HUES64 (cell line): ENCODE measurements at regions not wholly inside any gene's neighbourhood (a gene's known extent, or its start where the extent isn't known, plus 50 kb on each side); places are given as distances from the start of the nearest gene placed in this dataset.
"Not testable (repeated sequence)": the region's sequence is repeated elsewhere in the genome, so short reads cannot be mapped to it uniquely, and the experiment has no call there.

Source experiments
- H3K27ac ChIP-seq: 2 replicates; pipeline ENCODE4 v1.7.0; 2013; ENCODE audit warnings: low read depth, low read length, inconsistent platforms
- H3K27me3 ChIP-seq: 2 replicates; pipeline ENCODE4 v1.6.1; 2013; ENCODE audit warnings: mild to moderate bottlenecking, low read length; ENCODE audit not compliant: insufficient read depth
- H3K36me3 ChIP-seq: 2 replicates; pipeline ENCODE4 v1.6.1; 2013; ENCODE audit warnings: mild to moderate bottlenecking, low read length; ENCODE audit not compliant: insufficient read depth
- H3K4me1 ChIP-seq: 2 replicates; pipeline ENCODE4 v1.6.1; 2013; ENCODE audit warnings: mild to moderate bottlenecking, low read length, moderate library complexity; ENCODE audit not compliant: insufficient read depth
- H3K4me3 ChIP-seq: 2 replicates; pipeline ENCODE4 v1.5.1; 2013; ENCODE audit warnings: mild to moderate bottlenecking, low read length, moderate library complexity
- H3K9ac ChIP-seq: 2 replicates; pipeline ENCODE4 v1.6.1; 2013; ENCODE audit warnings: mild to moderate bottlenecking, low read depth, low read length
- H3K9me3 ChIP-seq: 2 replicates; pipeline ENCODE4 v1.6.1; 2013; ENCODE audit warnings: low read depth, low read length; ENCODE audit not compliant: insufficient read depth
- WGBS: fragments of 150-250, 120-280 bp; methylation state at CpG from one replicate; pipeline ENCODE4 v1.1.7; 2013; ENCODE audit warnings: missing lambda C conversion rate; 5-methylcytosine and 5-hydroxymethylcytosine counted together

GRCh38 chr3:164341086-164341485, 737.2 kb downstream of the SI start:
- Histone ChIP-seq H3K9me3 (peaks cover 5% of the 10 kb centered on the region; the same call in 1 of the 2 replicates), H3K36me3 (no peaks in the 10 kb centered on the region), H3K4me1 (0 out of 2 replicates have a peak, but pooled peaks cover 3% of the 10 kb centered on the region), H3K9ac (no peak overlapping the region), H3K4me3 (no peak overlapping the region), H3K27ac (peak overlapping the region; percentile 18; the same call in 1 of the 2 replicates), H3K27me3 (no peaks in the 10 kb centered on the region)
- 95% methylated on average over 20 of the region's 20 CpGs for WGBS

- no peak overlapping the region for H3K9ac ChIP-seq
Measured at GRCh38 chr3:164340273-164340672, 738.0 kb downstream of the SI start.

GRCh38 chr3:164332831-164333802, 745.2 kb downstream of the SI start:
- peak overlapping the region; percentile 71; the same call in 1 of the 2 replicates for H3K9ac ChIP-seq

More at GRCh38 chr3:164340273-164340672, 738.0 kb downstream of the SI start:
- Histone ChIP-seq H3K9me3 (no peaks in the 10 kb centered on the region), H3K4me3 (no peak overlapping the region), H3K27ac (no peak overlapping the region), H3K27me3 (no peaks in the 10 kb centered on the region), H3K36me3 (no peaks in the 10 kb centered on the region), H3K4me1 (0 out of 2 replicates have a peak, but pooled peaks cover 3% of the 10 kb centered on the region)
- 94% methylated on average over 8 of the region's 8 CpGs for WGBS

DNA sequence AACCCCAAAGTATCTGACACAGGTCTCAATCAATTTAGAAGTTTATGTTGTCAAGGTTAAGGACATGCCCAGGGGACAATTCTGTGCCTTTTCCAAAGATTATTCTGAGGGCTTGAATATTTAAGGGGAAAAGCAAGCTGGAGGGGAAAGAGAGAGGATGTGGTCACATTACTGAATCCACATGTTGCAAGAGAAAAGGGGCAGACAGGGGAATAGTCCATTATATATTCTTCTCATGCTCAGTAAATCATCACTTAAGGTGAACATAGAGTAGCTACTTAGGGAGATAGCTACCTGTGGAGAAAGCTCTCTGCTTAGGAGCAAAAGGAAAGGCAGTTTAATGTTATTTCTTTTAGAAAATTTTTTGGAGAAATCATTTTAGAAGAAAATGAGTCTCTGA, 751.6 kb downstream of the SI start:
- peaks cover 22% of the 10 kb centered on the region for H3K4me1 ChIP-seq
- no peak overlapping the region for H3K9ac ChIP-seq
- no peak overlapping the region for H3K4me3 ChIP-seq
- no peak overlapping the region for H3K27ac ChIP-seq
- no peaks in the 10 kb centered on the region for H3K36me3 ChIP-seq
- no peaks in the 10 kb centered on the region for H3K9me3 ChIP-seq
- no peaks in the 10 kb centered on the region for H3K27me3 ChIP-seq

More at GRCh38 chr3:164332831-164333802, 745.2 kb downstream of the SI start:
- Histone ChIP-seq H3K4me3 (peak overlapping the region; percentile 0; the same call in 1 of the 2 replicates), H3K9me3 (no peaks in the 10 kb centered on the region), H3K36me3 (no peaks in the 10 kb centered on the region), H3K4me1 (peaks cover 29% of the 10 kb centered on the region), H3K27ac (peak overlapping the region; percentile 96), H3K27me3 (no peaks in the 10 kb centered on the region)
- WGBS = 35% methylated on average over 8 of the region's 10 CpGs

DNA sequence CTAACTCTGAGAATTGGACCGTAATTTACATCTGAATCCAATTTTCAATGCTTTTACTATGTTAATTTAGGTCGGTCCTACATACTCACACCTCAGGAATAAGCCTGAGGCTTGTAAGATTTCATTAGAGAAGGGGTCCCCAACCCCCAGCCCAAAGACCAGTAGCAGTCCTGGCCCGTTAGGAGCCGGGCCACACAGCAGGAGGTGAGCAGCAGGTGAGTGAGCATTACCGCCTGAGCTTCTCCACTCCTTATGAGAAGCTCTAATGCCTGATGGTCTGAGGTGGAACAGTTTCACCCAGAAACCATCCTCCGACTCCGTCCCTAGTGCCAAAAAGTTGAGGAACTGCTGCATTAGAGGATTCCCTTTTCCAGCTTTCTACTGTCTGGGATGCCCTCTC, 757.3 kb downstream of the SI start:
- H3K4me3 ChIP-seq = no peak overlapping the region
- H3K27ac ChIP-seq = peak overlapping the region; percentile 33; the same call in 1 of the 2 replicates
- H3K9ac ChIP-seq = no peak overlapping the region
- H3K27me3 ChIP-seq = no peaks in the 10 kb centered on the region
- peaks cover 10% of the 10 kb centered on the region; the same call in 1 of the 2 replicates for H3K4me1 ChIP-seq
- H3K36me3 ChIP-seq = no peaks in the 10 kb centered on the region
- H3K9me3 ChIP-seq = no peaks in the 10 kb centered on the region
- WGBS = 48% methylated on average over 7 of the region's 7 CpGs

GRCh38 chr3:164306042-164306441, 772.3 kb downstream of the SI start:
- Histone ChIP-seq H3K4me1 (no peaks in the 10 kb centered on the region), H3K27me3 (no peaks in the 10 kb centered on the region), H3K4me3 (no peak overlapping the region), H3K27ac (no peak overlapping the region), H3K36me3 (no peaks in the 10 kb centered on the region), H3K9me3 (0 out of 2 replicates have a peak, but pooled peaks cover 10% of the 10 kb centered on the region), H3K9ac (no peak overlapping the region)

- no peak overlapping the region for H3K4me3 ChIP-seq
- 0 out of 2 replicates have a peak, but pooled peaks cover 7% of the 10 kb centered on the region for H3K9me3 ChIP-seq
- H3K27me3 ChIP-seq = no peaks in the 10 kb centered on the region
- H3K4me1 ChIP-seq = no peaks in the 10 kb centered on the region
- 100% methylated on average over 1 of the region's 1 CpG for WGBS
- H3K27ac ChIP-seq = no peak overlapping the region
- H3K9ac ChIP-seq = no peak overlapping the region
- no peaks in the 10 kb centered on the region for H3K36me3 ChIP-seq
Measured at GRCh38 chr3:164303894-164304293, 774.4 kb downstream of the SI start.

DNA sequence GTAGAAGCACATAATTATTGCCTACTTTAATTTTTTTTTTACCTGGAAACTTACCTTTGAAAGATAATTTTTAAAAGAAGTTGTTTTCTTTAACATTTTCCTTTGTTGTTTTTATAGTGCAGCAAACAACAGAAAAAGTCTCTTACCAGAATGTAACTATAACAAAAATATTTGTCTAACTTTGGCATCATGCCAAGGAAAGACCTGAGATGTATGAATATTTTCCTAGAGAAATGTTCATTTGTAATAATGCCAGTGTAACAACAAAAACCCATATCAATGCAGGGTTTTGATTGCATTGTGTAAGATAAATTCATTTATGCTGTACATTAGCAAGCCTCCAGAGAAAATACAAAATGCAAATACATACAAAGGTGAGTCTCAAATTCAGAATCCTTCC, 775.7 kb downstream of the SI start:
- Histone ChIP-seq H3K9ac (no peak overlapping the region), H3K4me3 (no peak overlapping the region), H3K36me3 (no peaks in the 10 kb centered on the region), H3K27ac (no peak overlapping the region), H3K4me1 (no peaks in the 10 kb centered on the region), H3K27me3 (no peaks in the 10 kb centered on the region), H3K9me3 (0 out of 2 replicates have a peak, but pooled peaks cover 4% of the 10 kb centered on the region)

- H3K27ac ChIP-seq, H3K9ac ChIP-seq, H3K4me3 ChIP-seq, H3K27me3 ChIP-seq, H3K9me3 ChIP-seq, H3K4me1 ChIP-seq, H3K36me3 ChIP-seq: not testable (repeated sequence)
- 96% methylated on average over 23 of the region's 23 CpGs for WGBS
Measured at GRCh38 chr3:164291486-164291885, 786.8 kb downstream of the SI start.

GRCh38 chr3:164278550-164278949, 799.7 kb downstream of the SI start:
- H3K9ac ChIP-seq = no peak overlapping the region
- no peak overlapping the region for H3K27ac ChIP-seq
- WGBS = 89% methylated on average over 2 of the region's 2 CpGs
- no peaks in the 10 kb centered on the region for H3K27me3 ChIP-seq
- H3K36me3 ChIP-seq = no peaks in the 10 kb centered on the region
- H3K4me1 ChIP-seq = no peaks in the 10 kb centered on the region
- H3K9me3 ChIP-seq = no peaks in the 10 kb centered on the region; the same call in 1 of the 2 replicates
- no peak overlapping the region for H3K4me3 ChIP-seq

- Histone ChIP-seq H3K36me3 (no peaks in the 10 kb centered on the region), H3K9ac (no peak overlapping the region), H3K4me3 (no peak overlapping the region), H3K4me1 (no peaks in the 10 kb centered on the region), H3K27ac (no peak overlapping the region), H3K27me3 (no peaks in the 10 kb centered on the region), H3K9me3 (no peaks in the 10 kb centered on the region)
Measured at GRCh38 chr3:164267053-164267452, 811.2 kb downstream of the SI start.
